ENCODE measurements at regions not wholly inside any gene's neighbourhood (a gene's known extent, or its start where the extent isn't known, plus 50 kb on each side); places are given as distances from the start of the nearest gene placed in this dataset.

DNA sequence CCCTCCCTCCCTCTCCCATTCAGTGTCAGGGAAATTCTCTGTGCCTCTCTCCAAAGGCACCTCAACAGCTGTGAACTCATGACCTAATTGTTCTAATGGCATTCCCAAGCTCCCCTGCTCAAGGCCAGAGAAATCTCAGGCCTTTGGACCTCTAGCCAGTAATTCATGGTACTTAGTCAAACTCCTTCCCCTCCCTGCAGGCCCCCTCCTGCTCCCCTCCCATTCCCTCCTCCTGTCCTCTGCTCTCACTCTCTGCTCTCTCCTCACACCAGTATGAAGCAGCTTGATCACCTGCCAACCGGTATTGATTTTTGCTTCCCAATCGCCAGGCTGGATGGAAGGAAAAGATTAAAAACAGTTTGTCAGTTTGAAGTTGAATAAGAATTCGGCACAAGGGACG, 370.5 kb upstream of the PBX1 start:
- no peak for DNase-seq (ENCODE audit: low read depth, low spot score)
- no peak overlapping the region for H3K27ac ChIP-seq

DNA sequence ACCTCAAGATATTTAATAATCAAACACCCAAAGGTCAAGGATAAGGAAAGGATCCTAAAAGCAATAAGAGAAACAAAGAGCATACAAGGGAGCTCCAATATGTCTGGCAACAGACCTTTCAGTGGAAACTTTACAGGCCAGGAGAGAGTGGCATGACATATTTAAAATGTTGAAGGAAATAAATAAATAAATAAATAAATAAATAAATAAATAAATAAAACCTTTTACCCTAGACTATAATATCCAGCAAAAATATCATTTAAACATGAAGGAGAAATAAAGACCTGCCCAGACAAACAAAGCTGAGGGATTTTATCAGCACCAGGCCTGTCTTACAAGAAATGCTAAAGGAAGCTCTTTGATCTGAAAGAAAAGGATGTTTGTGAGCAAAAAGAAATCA, 367.8 kb upstream of the PBX1 start:
- no peak for DNase-seq (ENCODE audit: low read depth, low spot score)
- no peak overlapping the region for H3K27ac ChIP-seq

- no peak for DNase-seq (ENCODE audit: low read depth, low spot score)
Observed at GRCh38 chr1:164210211-164210739, 348.7 kb upstream of the PBX1 start.

DNA sequence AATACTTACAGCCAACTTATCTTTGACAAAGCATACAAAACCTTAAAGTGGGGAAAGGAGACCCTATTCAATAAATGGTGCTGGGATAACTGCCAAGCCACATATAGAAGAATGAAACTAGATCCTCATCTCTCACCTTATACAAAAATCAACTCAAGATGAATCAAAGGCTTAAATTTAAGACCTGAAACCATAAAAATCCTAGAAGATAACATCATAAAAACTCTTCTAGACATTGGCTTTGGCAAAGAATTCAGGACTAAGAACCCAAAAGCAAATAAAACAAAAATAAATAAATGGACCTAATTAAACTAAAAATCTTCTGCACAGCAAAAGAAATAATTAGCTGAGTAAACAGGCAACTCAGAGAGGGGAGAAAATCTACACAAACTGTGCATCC, 335.6 kb upstream of the PBX1 start:
- no peak for DNase-seq (ENCODE audit: low read depth, low spot score)

More at GRCh38 chr1:164210211-164210739, 348.7 kb upstream of the PBX1 start:
- H3K27ac ChIP-seq, result no peak overlapping the region

GRCh38 chr1:164225011-164225410, 334.0 kb upstream of the PBX1 start:
- no peak overlapping the region for H3K27ac ChIP-seq
- DNase-seq (ENCODE audit: low read depth, low spot score), result no peak

More for the DNA sequence above, 335.6 kb upstream of the PBX1 start:
- no peak overlapping the region for H3K27ac ChIP-seq

GRCh38 chr1:164226977-164227376, 332.0 kb upstream of the PBX1 start:
- no peak overlapping the region for H3K27ac ChIP-seq
- no peak for DNase-seq (ENCODE audit: low read depth, low spot score)

GRCh38 chr1:164228928-164229327, 330.1 kb upstream of the PBX1 start:
- no peak for DNase-seq (ENCODE audit: low read depth, low spot score)
- no peak overlapping the region for H3K27ac ChIP-seq

DNA sequence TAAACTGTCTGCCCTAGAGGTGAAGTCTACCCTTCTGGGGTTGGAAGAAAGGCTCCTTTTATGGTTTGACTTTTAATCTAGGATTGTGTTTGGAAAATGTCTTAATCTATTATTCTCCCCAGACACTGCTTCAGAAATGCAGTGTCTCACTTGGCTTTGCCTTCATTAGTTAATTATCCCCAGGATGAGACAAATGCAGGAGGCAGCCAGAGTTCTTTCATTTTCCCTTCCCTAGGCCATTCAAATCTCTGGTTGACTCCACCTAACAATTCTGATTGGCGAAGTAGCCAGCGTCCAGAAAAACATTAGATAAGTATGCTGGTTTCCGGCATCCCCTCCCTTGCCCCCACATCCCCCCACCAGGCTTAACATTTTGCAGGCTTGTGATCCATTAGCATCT, 325.8 kb upstream of the PBX1 start:
- no peak overlapping the region for H3K27ac ChIP-seq
- DNase-seq (ENCODE audit: low read depth, low spot score), result no peak

GRCh38 chr1:164240081-164240480, 318.9 kb upstream of the PBX1 start:
- no peak for DNase-seq (ENCODE audit: low read depth, low spot score)
- no peak overlapping the region for H3K27ac ChIP-seq

GRCh38 chr1:164250365-164250764, 308.6 kb upstream of the PBX1 start:
- H3K27ac ChIP-seq, result no peak overlapping the region
- DNase-seq (ENCODE audit: low read depth, low spot score), result no peak

- no peak for DNase-seq (ENCODE audit: low read depth, low spot score)
- H3K27ac ChIP-seq, result no peak overlapping the region
Observed at GRCh38 chr1:164256456-164256855, 302.5 kb upstream of the PBX1 start.

DNA sequence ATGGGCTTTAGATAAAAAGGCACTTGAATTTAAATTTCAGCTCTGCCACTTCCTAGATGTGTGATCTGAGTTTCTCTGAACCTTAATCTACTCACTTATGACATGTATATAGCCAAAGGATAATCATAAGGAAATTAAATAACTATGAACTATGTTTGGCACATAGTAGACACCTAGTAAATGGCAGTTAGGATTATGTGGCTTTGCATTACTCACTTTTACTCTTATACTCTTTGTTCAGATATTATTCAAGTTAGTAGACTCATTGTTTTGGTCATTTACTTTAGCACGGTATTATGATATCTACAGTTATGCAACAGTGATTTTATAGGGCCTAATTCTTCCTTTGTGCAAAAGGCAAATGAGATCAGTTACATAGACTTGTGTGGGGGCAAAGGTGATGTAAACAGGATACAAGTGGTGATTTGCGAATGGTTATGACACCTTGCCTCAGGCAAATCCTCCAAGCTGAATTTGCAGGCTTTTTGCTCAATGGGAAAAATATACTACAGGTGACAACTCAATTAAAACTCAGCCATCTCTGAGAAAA, 297.2 kb upstream of the PBX1 start:
- DNase-seq (ENCODE audit: low read depth, low spot score), result no peak
- no peak overlapping the region for H3K27ac ChIP-seq

DNA sequence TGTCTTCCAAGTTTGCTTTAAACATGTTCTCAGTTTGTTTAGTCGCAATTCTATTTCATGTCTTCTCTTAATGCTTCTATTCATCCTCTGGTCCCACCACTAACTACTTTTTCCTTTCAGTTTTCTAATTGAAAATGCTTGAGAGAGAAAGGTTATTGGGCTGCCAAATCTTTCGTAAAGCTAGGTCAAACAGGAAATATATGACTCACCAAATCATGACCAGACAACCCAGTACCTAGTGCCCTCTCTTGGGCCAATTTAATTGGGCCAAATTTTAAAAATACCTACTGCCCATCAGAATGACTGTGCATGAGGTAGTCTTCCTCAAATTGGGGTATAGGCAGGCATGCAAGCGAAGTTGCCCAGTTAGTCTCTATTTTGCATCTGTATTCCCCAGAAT, 295.4 kb upstream of the PBX1 start:
- no peak overlapping the region for H3K27ac ChIP-seq
- DNase-seq (ENCODE audit: low read depth, low spot score), result no peak

- no peak for DNase-seq (ENCODE audit: low read depth, low spot score)
- no peak overlapping the region for H3K27ac ChIP-seq
Observed at GRCh38 chr1:164265232-164265631, 293.8 kb upstream of the PBX1 start.

GRCh38 chr1:164272156-164272555, 286.8 kb upstream of the PBX1 start:
- DNase-seq (ENCODE audit: low read depth, low spot score), result no peak
- H3K27ac ChIP-seq, result no peak overlapping the region

GRCh38 chr1:164296172-164296571, 262.8 kb upstream of the PBX1 start:
- no peak overlapping the region for H3K27ac ChIP-seq

DNA sequence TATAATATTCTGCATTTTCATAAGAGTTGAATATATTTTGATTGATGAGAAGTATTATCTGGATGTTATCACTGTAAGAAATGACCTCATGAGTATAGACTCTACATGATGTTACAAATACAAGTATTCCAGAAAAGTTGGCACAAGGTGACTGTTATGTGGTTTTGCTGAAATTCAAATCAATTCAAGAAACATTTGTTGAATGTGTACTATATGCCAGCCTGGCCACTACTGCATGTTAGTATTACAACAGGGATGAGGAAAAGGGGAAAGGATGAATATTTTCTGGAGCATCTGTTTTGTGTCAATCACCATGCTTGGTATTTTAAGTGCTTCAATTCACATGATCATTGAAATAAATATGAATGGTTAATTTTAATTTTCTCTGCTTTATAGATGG, 250.9 kb upstream of the PBX1 start:
- no peak overlapping the region for H3K27ac ChIP-seq

More at GRCh38 chr1:164296172-164296571, 262.8 kb upstream of the PBX1 start:
- no peak for DNase-seq (ENCODE audit: low read depth, low spot score)

GRCh38 chr1:164310166-164310565, 248.8 kb upstream of the PBX1 start:
- H3K27ac ChIP-seq, result no peak overlapping the region
- DNase-seq (ENCODE audit: low read depth, low spot score), result no peak

More for the DNA sequence above, 250.9 kb upstream of the PBX1 start:
- no peak for DNase-seq (ENCODE audit: low read depth, low spot score)

DNA sequence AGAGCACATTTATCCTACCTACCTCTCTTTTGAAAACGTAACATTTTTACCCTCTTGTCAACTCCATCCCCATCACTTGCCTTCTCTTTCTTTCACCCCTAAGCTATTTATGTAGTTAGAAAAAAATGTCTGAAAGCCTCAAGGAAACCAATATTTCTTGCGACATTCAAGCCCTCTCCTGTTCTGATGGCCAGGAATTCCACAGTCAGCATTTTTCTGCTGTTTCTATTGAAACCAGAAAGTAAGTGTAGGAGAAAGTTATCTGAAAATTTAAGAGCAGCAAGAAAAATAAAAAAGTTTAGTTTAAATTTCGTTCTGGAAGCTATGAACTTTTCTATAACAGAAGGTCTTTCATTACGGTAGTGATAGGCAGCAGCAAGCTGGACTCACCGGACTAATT, 247.6 kb upstream of the PBX1 start:
- no peak overlapping the region for H3K27ac ChIP-seq
- no peak for DNase-seq (ENCODE audit: low read depth, low spot score)

GRCh38 chr1:164320790-164321731, 237.9 kb upstream of the PBX1 start:
- H3K27ac ChIP-seq, result no peak overlapping the region
- DNase-seq (ENCODE audit: low read depth, low spot score), result no peak

DNA sequence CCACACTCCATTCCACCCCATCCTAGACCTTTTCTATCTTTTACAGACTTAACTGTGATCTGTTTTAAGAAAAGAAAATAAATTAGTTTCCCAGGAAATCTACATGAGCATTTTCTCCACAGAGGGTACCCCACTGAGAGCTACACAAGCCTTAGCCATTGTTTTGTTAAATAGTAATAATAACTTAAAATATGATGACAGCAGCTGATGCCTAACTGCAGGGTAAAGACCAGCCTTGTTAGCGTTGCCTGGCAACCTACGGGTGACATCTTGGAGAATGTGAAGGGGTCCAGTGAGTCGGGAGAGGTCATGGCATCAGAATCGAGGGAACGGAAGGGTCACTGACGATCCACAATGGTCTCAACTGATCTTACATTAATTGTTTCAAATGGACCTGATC, 233.2 kb upstream of the PBX1 start:
- no peak overlapping the region for H3K27ac ChIP-seq
- DNase-seq (ENCODE audit: low read depth, low spot score), result no peak

All from epithelial cell of prostate (primary cell).